Amniotic stem cell (primary cell): ENCODE measurements at regions not wholly inside any gene's neighbourhood (a gene's known extent, or its start where the extent isn't known, plus 50 kb on each side); places are given as distances from the start of the nearest gene placed in this dataset.
"Not testable (repeated sequence)": the region's sequence is repeated elsewhere in the genome, so short reads cannot be mapped to it uniquely, and the experiment has no call there.

ENCODE experiments used
- DNase-seq: peaks from one replicate; lab custom pipeline; 2025; lab: John Stamatoyannopoulos, UW

GRCh38 chr5:130479045-130479804, 575.0 kb downstream of the CHSY3 start:
- no peak for DNase-seq

GRCh38 chr5:130476325-130476724, 572.1 kb downstream of the CHSY3 start:
- no peak for DNase-seq

GRCh38 chr5:130462516-130462915, 558.3 kb downstream of the CHSY3 start:
- peak; percentile 5 for DNase-seq

- DNase-seq, result no peak
Observed at GRCh38 chr5:130455175-130455574, 550.9 kb downstream of the CHSY3 start.

DNA sequence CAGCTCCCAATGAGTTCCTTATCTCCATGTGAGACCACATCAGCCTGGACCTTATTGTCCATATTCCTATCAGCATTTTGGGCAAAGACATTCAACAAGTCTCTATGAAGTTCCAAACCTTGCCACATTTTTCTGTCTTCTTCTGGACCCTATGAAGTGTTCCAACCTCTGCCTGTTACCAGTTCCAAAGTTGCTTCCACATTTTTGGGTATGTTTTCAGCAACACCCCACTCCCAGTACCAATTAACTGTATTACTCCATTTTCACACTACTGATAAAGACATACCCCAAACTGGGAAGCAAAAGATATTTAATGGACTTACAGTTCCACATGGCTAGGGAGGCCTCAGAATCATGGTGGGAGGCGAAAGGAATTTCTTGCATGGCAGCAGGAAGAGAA, 548.5 kb downstream of the CHSY3 start:
- DNase-seq, result no peak

DNA sequence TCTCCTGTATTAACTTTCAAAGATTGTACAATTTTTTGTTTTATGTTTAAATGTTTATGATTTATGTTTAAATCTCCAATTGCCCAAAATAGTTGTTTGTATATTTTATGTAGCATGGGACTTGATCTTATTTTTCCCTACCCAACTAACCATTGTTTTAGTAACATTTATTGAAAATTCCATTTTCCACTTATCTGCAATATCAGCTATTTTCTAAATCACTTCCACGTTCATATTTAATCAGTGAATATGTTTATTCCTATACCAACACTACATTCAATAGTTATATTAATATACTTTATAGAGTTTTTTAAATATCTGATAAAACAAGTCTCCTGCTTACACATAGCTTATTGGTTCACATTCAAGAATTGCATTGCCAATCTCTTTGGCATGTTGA, 532.2 kb downstream of the CHSY3 start:
- DNase-seq, result no peak

DNA sequence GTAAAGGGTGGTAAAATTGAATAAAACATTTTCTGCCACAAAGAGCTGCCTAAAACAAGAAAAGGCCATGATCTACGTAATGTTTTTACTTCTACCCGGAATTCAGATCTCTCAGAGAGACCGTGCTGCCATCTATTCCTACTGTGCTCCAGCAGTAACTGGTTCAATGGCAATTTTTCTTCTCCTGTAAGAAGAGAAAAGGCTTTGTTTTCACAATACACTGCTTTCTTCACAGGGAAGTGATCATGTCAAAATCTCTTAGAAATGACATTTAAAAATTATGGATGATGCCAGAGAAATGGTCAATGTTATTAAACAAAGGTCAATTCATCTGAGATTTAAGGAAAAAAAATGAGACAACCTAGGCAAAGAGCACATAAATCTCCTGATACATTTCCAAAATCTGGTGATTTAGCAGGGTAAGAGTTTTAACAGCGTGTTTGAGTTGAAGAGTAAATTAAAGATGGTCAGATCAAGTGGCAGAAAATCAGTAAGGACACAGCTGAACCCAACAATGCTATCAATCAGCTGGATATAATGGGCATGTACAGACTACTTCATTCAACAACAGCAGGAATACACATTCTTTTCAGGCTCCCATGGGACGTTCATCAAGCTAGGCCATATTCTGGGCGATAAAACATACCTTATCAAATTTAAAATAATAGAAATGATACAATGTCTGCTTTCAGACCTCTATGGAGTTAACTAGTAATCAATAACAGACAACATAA, 523.1 kb downstream of the CHSY3 start:
- no peak for DNase-seq

DNA sequence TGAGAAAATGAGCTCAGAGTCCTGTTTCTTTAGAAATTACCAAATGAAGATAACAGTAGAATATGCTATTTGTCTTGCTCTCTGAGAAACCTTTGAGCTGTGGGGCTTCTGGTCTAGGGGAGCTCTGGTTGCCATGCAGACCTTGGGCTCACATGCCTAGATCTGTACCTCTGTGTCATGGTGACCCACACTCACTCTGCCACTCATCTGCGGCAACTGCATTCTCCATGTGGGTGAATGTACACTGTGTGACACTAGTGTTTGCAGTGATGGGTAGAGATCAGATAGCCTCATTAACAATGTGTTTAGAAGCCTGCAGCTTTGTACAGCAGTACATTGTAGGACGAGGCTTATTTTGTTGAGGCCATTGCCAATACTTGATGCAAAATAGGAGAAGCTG, 521.2 kb downstream of the CHSY3 start:
- DNase-seq, result no peak

- no peak for DNase-seq
Observed at GRCh38 chr5:130424341-130424740, 520.1 kb downstream of the CHSY3 start.

- no peak for DNase-seq
Observed at GRCh38 chr5:130402906-130403305, 498.6 kb downstream of the CHSY3 start.

GRCh38 chr5:130400091-130400490, 495.8 kb downstream of the CHSY3 start:
- DNase-seq, result peak; percentile 15

GRCh38 chr5:130398825-130399224, 494.6 kb downstream of the CHSY3 start:
- no peak for DNase-seq

DNA sequence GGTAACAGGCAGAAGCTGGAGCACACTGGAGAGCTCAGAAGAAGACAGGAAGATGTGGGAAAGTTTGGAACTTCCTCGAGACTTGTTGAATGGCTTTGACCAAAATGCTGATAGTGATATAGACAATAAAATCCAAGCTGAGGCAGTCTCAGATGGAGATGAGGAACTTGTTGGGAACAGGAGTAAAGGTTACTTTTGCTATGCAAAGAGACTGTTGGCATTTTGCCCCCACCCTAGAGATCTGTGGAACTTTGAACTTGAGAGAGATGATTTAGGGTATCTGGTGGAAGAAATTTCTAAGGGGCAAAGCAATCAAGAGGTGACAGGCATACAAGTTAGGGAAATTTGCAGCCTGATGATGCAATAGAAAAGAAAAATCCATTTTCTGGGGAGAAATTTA, 493.5 kb downstream of the CHSY3 start:
- DNase-seq, result not testable (repeated sequence)

DNA sequence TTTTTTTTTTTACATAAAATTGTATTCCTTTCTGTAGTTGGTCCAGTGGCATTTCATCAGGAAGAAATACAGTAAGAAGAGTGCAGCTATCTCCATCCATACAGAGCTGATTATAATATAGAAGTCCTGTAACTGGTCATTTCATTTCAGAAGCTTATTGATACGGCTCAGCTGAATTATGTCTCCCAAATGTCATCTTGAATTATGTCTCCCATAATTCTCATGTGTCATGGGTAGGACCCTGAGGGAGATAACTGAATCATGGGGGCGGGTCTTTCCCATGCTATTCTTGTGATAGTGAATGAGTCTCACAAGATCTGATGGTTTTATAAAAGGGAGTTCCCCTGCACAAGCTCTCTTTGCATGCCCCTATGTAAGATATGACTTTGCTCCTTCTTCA, 492.9 kb downstream of the CHSY3 start:
- DNase-seq, result no peak

- DNase-seq, result not testable (repeated sequence)
Observed at GRCh38 chr5:130391727-130392264, 487.5 kb downstream of the CHSY3 start.

GRCh38 chr5:130386155-130386554, 481.9 kb downstream of the CHSY3 start:
- DNase-seq, result no peak

DNA sequence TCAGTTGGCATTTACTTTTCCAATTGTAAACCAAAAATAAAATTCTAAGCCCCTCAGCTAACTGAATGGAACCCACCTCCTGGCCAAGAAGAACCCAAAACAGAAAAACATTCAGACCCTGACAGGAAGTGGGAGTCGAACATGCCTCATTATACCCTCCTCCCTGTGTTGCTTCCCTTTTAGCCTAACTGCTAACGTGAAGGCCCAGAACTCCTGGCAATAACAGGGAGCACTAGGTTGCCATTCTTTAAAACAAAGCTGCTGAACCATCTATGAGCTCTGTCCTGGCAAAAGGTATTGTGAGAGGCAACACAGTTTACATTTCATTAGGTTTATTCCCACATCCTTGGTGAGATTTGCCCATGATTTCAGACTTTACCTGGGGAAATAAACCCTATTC, 481.4 kb downstream of the CHSY3 start:
- DNase-seq, result no peak

DNA sequence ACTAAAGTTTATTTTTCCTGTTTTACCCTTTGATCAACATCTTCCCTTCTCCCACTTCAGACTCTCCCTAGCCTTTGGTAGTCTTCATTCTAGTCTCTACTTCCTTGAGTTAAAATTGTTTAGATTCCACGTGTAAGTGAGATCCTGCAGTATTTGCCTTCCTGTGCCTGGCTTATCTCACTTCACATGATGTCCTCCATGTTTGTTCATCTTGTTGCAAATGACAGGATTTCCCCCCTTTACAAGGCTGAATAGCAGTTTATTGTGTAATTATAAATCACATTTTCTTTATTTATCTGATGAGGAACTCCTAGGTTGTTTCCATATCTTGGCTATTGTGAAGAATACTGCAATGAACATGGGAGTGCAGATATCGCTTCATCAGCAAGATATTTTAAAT, 461.7 kb downstream of the CHSY3 start:
- DNase-seq, result no peak

DNA sequence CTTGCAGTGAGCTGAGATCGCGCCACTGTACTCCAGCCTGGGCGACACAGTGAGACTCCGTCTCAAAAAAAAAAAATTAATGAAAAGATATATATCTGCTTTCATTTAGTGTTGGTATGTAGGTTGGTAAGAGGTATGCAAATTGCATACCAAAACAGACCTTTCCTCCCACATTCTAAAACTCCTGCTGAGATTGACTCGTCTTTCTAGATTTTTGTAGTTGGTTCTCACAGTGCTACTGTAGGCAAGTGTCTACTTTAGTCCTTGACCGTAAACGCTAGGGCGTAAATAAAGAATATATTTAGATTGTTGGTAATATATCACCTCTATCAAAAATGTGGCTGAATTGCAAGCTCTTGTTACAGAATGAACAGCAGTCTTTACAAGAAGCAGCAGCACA, 445.9 kb downstream of the CHSY3 start:
- DNase-seq, result no peak

GRCh38 chr5:130337179-130337888, 433.1 kb downstream of the CHSY3 start:
- peak; percentile 57 for DNase-seq

DNA sequence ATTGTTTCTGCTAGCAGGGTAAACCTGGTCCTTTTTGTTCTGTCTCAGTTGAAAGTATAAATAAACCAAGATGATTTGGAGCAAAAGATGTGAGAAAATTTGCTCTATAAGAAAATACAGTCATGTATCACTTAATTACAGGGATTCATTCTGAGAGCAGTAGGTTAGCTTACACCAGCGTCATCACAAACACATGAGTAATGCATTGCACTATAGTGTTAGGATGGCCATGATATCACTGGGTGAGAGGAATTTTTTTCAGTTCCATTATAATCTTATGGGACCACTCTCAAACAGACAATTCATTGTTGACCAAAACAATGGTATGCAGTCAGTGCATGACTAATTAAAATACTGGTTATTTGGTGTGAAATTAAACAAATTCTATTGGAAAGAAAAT, 430.9 kb downstream of the CHSY3 start:
- peak; percentile 10 for DNase-seq

DNA sequence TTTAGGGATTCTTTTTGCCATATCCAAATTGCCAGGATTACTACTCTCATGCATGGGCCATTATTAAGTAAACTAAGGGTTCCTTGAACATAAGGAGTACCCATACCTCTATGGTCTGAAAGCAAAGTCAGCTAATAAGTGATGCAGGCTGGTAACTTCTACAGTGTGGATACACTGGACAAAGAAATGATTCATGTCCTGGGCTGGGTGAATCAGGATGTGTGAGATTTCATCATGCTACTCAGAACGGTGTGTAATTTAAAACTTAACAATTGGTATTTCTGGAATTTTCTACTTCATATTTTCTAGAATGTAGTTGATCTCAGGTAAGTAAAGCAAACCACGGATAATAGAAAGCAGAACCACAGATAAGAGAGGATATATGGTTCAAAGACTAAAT, 428.8 kb downstream of the CHSY3 start:
- peak; percentile 51 for DNase-seq

DNA sequence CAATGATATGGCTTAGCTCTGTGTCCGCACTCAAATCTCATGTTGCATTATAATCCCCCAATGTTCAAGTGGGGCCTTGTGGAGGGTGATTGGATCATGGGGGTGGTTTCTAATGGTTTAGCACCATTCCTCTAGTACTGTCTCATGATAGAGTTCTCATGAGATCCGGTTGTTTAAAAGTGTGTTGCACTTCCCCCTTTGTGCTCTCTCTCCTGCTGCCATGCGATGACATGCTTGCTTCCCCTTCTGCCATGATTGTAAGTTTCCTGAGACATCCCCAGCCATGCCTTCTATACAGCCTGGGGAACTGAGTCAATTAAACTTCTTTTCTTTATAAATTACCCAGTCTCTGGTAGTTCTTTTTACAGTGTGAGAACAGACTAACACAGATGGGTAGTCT, 427.1 kb downstream of the CHSY3 start:
- DNase-seq, result no peak
